Peyer's patch (tissue), 4 donors: ENCODE measurements at regions not wholly inside any gene's neighbourhood (a gene's known extent, or its start where the extent isn't known, plus 50 kb on each side); places are given as distances from the start of the nearest gene placed in this dataset.

Experiments used
- CTCF ChIP-seq, 6 experiments: fragments of 450-650 bp in 4 of 6; fragments of 200-600 bp in 2 of 6; sonication (generic) in 1 of 6; IDR thresholded peaks; one replicate each; pipeline ENCODE4 v1.5.1; 2017 to 2019; ENCODE audit warnings: antibody characterized with exemption in 6 of 6, mild to moderate bottlenecking in 3 of 6, moderate library complexity in 1 of 6
- POLR2A ChIP-seq, 2 donors: fragments of 450-650 bp; IDR thresholded peaks; one replicate each; pipeline ENCODE4 v1.5.1; 2017; ENCODE audit warnings: antibody characterized with exemption in 2 of 2, mild to moderate bottlenecking in 2 of 2, moderate library complexity in 2 of 2

- no peak for TF ChIP-seq CTCF (IDR thresholded peaks at IDR 0.05)
- no peak for TF ChIP-seq POLR2A (IDR thresholded peaks at IDR 0.05)
These were observed 294.9 kb downstream of the MAP2K6 start for GRCh38 chr17:69709441-69709840.
